Thyroid gland (tissue), 4 donors: ENCODE measurements at regions not wholly inside any gene's neighbourhood (a gene's known extent, or its start where the extent isn't known, plus 50 kb on each side); places are given as distances from the start of the nearest gene placed in this dataset.
"Not testable (repeated sequence)": the region's sequence is repeated elsewhere in the genome, so short reads cannot be mapped to it uniquely, and the experiment has no call there.

ENCODE experiments used
- DNase-seq, 2 donors: peaks; one replicate each; pipeline ENCODE4 v3.0.0-alpha.2; 2019
- H3K27ac ChIP-seq, 3 donors: fragments of 200-600 bp; sonication (generic); 1 replicate in 2 of 3; 2 replicates in 1 of 3; pipeline ENCODE4 v1.5.1; 2016 to 2019; ENCODE audit warnings: mild to moderate bottlenecking in 1 of 3, moderate library complexity in 1 of 3
- H3K27me3 ChIP-seq: fragments of 200-600 bp; sonication (generic); one replicate; pipeline ENCODE4 v1.5.1; 2019
- H3K36me3 ChIP-seq, 2 donors: fragments of 200-600 bp; sonication (generic); one replicate each; pipeline ENCODE4 v1.5.1; 2016 to 2019
- H3K4me1 ChIP-seq, 2 donors: fragments of 200-600 bp; sonication (generic); one replicate each; pipeline ENCODE4 v1.5.1; 2017 to 2019
- H3K4me3 ChIP-seq, 3 donors: fragments of 200-600 bp; sonication (generic); replicated peaks in 1 of 3; 1 replicate in 2 of 3; 2 replicates in 1 of 3; pipeline ENCODE4 v1.5.1; 2016; ENCODE audit warnings: mild to moderate bottlenecking in 1 of 3
- H3K9me3 ChIP-seq: fragments of 200-600 bp; sonication (generic); one replicate; pipeline ENCODE4 v1.5.1; 2017
- POLR2A ChIP-seq, 2 donors: fragments of 450-650 bp; IDR thresholded peaks; one replicate each; pipeline ENCODE4 v1.6.1; 2017; ENCODE audit warnings: antibody characterized with exemption in 2 of 2, mild to moderate bottlenecking in 2 of 2, moderate library complexity in 1 of 2
- WGBS, 2 donors: methylation state at CpG; one replicate each; pipeline ENCODE4 v1.1.5; 2017; 5-methylcytosine and 5-hydroxymethylcytosine counted together
- intact Hi-C: fragments of 100-400 bp; cut with DNase I; formaldehyde crosslinking; loops from one replicate; pipeline ENCODE4 v1.15.1; 2023
- TF ChIP-seq, protein P1 (sequence below), 6 experiments: fragments of 200-600 bp in 3 of 6; fragments of 450-650 bp in 3 of 6; sonication (generic) in 3 of 6; IDR thresholded peaks; one replicate each; pipeline ENCODE4 v1.5.1; 2016 to 2019; ENCODE audit warnings: antibody characterized with exemption in 6 of 6, mild to moderate bottlenecking in 2 of 6, inconsistent platforms in 1 of 6, moderate library complexity in 1 of 6

DNA sequence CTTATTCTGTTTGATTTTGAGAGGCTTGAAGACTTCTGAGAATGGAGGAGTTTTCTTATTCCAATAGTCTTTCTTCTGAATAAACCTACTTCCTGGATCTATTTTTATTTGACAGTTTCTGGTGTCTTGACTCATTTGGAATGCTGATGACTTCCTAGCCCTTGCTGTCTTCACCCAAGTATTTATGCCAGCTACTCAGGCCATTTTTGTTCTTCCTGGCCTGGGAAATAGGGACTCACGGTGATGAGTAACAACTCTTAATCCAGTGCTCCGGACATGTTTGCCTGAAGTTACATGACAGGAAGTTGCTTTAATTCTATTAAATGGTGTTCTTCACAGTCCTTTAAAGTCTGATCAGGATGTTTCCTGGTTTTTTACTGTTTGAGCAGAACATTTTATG, 272.1 kb upstream of the EYS start:
- no peak for TF ChIP-seq POLR2A (IDR thresholded peaks at IDR 0.05)
- TF ChIP-seq, protein P1, sequence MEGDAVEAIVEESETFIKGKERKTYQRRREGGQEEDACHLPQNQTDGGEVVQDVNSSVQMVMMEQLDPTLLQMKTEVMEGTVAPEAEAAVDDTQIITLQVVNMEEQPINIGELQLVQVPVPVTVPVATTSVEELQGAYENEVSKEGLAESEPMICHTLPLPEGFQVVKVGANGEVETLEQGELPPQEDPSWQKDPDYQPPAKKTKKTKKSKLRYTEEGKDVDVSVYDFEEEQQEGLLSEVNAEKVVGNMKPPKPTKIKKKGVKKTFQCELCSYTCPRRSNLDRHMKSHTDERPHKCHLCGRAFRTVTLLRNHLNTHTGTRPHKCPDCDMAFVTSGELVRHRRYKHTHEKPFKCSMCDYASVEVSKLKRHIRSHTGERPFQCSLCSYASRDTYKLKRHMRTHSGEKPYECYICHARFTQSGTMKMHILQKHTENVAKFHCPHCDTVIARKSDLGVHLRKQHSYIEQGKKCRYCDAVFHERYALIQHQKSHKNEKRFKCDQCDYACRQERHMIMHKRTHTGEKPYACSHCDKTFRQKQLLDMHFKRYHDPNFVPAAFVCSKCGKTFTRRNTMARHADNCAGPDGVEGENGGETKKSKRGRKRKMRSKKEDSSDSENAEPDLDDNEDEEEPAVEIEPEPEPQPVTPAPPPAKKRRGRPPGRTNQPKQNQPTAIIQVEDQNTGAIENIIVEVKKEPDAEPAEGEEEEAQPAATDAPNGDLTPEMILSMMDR (IDR thresholded peaks at IDR 0.05) = no peak
- Histone ChIP-seq H3K27ac (no peak overlapping the region), H3K27me3 (no peaks in the 10 kb centered on the region), H3K9me3 (no peaks in the 10 kb centered on the region), H3K4me1 (no peaks in the 10 kb centered on the region), H3K36me3 (no peaks in the 10 kb centered on the region), H3K4me3 (no peak overlapping the region)
- no peak for DNase-seq
- intact Hi-C loops = no loop called here
- WGBS, 2 donors = 76 to 87% methylated on average over 2 of the region's 2 CpGs

GRCh38 chr6:65971252-65971651, 264.2 kb upstream of the EYS start:
- intact Hi-C loops, H3K4me3 ChIP-seq, H3K27me3 ChIP-seq, H3K36me3 ChIP-seq, H3K27ac ChIP-seq, H3K4me1 ChIP-seq, DNase-seq, H3K9me3 ChIP-seq: not testable (repeated sequence)
- 93 to 95% methylated on average over 7 to 9 of the region's 9 CpGs for WGBS, 2 donors

DNA sequence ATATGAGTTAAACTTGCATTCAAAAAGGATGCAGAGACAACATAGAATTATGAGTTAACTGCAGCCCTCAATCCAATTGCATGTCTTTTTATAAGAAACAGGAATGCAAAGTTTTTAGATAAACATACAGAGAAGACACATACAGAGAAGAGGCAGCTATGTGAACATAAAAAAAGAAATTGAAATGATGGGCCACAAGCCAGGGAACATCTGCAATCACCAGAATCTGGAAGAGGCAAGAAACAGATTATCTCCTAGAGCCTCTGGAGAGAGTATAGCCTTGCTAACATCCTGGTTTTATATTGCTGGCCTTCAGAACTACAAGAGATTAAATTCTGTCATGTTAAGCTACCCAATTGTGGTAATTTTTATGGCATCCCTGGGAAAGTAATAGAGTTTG, 257.2 kb upstream of the EYS start:
- H3K36me3 ChIP-seq = no peaks in the 10 kb centered on the region
- no peaks in the 10 kb centered on the region for H3K4me1 ChIP-seq
- intact Hi-C loops = no loop called here
- no peaks in the 10 kb centered on the region for H3K27me3 ChIP-seq
- DNase-seq = no peak
- H3K9me3 ChIP-seq = no peaks in the 10 kb centered on the region
- TF ChIP-seq POLR2A (IDR thresholded peaks at IDR 0.05) = no peak
- TF ChIP-seq, protein P1 (IDR thresholded peaks at IDR 0.05) = no peak
- no peak overlapping the region for H3K27ac ChIP-seq
- H3K4me3 ChIP-seq = no peak overlapping the region

DNA sequence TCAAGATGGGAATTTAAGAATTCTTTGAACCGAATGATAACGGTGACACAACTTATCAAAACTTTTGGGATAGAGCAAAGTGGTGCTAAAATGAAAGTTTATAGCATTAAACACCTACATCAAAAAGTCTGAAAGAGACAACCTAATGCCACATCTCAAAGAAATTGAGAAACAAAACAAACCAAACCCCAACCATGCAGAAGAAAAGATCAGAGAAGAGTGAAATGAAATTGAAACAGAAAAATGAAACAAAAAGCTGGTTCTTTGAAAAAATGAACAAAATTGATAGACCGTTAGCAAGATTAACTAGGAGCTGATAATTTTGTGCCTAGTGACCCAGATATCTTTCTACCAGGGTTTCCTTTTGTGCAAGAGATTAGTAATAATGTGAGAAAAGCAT, 248.0 kb upstream of the EYS start:
- Histone ChIP-seq H3K27ac (no peak overlapping the region), H3K27me3 (no peaks in the 10 kb centered on the region), H3K36me3 (no peaks in the 10 kb centered on the region), H3K9me3 (no peaks in the 10 kb centered on the region), H3K4me3 (no peak overlapping the region), H3K4me1 (no peaks in the 10 kb centered on the region)
- intact Hi-C loops = no loop called here
- DNase-seq = no peak
- 91 to 97% methylated on average over 3 of the region's 3 CpGs for WGBS, 2 donors
- TF ChIP-seq POLR2A (IDR thresholded peaks at IDR 0.05) = no peak
- TF ChIP-seq, protein P1 (IDR thresholded peaks at IDR 0.05) = no peak

DNA sequence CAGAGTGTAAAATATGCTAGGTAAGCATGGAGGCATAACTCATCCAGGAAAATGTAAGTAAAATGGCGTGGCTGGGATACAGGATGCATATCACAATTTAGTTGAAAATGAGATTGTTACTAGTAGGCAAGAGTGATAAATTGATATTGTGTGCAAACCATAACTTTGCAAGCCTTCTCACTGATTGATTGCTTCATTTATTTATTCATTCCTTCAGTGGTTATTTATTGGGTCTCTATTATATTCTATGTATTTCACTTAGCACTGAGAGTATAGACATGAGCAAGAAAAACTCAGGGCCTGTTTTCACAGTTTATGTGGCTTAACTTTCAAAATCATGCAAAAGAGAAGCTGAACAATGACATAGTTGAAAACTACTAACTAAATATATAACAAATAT, 241.0 kb upstream of the EYS start:
- 87 to 92% methylated on average over 1 of the region's 1 CpG for WGBS, 2 donors
- H3K27ac ChIP-seq = no peak overlapping the region
- H3K36me3 ChIP-seq = no peaks in the 10 kb centered on the region
- DNase-seq = no peak
- H3K4me3 ChIP-seq = no peak overlapping the region
- intact Hi-C loops = no loop called here
- H3K9me3 ChIP-seq = no peaks in the 10 kb centered on the region
- H3K4me1 ChIP-seq = no peaks in the 10 kb centered on the region
- no peaks in the 10 kb centered on the region for H3K27me3 ChIP-seq
- TF ChIP-seq POLR2A (IDR thresholded peaks at IDR 0.05) = no peak
- TF ChIP-seq, protein P1 (IDR thresholded peaks at IDR 0.05) = no peak

DNA sequence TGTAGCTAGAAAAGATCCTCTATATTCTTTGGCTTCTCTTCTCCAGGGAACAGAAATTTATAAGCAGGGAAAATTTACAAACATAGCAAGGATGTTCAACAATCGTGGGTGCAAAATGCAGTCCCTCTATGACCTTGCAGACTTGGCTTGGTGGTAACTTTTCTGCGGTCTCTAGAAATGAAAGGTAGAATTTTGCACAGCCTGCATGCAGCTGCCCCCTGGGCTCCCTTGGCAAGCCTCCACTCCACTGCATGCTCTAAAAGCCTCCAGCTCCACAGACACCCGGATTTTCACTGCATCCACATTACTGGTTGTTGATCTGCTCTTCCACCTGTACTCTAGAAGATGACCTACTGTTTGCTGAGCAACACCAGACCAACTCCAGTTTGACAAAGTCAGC, 236.5 kb upstream of the EYS start:
- WGBS, 2 donors = 66 to 69% methylated on average over 3 of the region's 3 CpGs
- Histone ChIP-seq H3K27ac (no peak overlapping the region), H3K27me3 (no peaks in the 10 kb centered on the region), H3K9me3 (no peaks in the 10 kb centered on the region), H3K36me3 (no peaks in the 10 kb centered on the region), H3K4me1 (no peaks in the 10 kb centered on the region), H3K4me3 (no peak overlapping the region)
- TF ChIP-seq, protein P1 (IDR thresholded peaks at IDR 0.05) = no peak
- TF ChIP-seq POLR2A (IDR thresholded peaks at IDR 0.05) = no peak
- intact Hi-C loops = no loop called here
- no peak for DNase-seq
